BJ (cell line): ENCODE measurements at regions not wholly inside any gene's neighbourhood (a gene's known extent, or its start where the extent isn't known, plus 50 kb on each side); places are given as distances from the start of the nearest gene placed in this dataset.

ENCODE experiments used
- CTCF ChIA-PET: fragments of 350-600 bp; formaldehyde crosslinking; extraction: SDS; loops from one replicate; lab custom pipeline; 2021; ENCODE audit warnings: antibody characterized with exemption, inconsistent platforms; lab: Yijun Ruan, JAX
- POLR2A ChIA-PET: fragments of 300-600 bp; sonication (Branson Sonifier 250); formaldehyde crosslinking; extraction: SDS; loops from one replicate; lab custom pipeline; 2021; ENCODE audit warnings: antibody characterized with exemption; lab: Charles Lee
- DNase-seq: peaks from one replicate; pipeline ENCODE4 v3.0.0-alpha.2; 2011; ENCODE audit warnings: low read depth
- H3K27me3 ChIP-seq: 2 replicates; pipeline ENCODE4 v1.6.0; 2011; ENCODE audit warnings: low read length; ENCODE audit not compliant: control insufficient read depth, insufficient read depth
- H3K36me3 ChIP-seq: 2 replicates; pipeline ENCODE4 v1.5.1; 2011; ENCODE audit warnings: low read length; ENCODE audit not compliant: control insufficient read depth, insufficient read depth
- H3K4me3 ChIP-seq: 2 replicates; pipeline ENCODE4 v1.5.1; 2011; ENCODE audit warnings: low read depth, mild to moderate bottlenecking, control low read depth, low read length
- CTCF ChIP-seq: IDR thresholded peaks from 2 replicates; pipeline ENCODE4 v1.5.1; 2011; ENCODE audit warnings: low read depth, mild to moderate bottlenecking, control low read depth, inconsistent platforms, low read length, moderate library complexity; ENCODE audit not compliant: insufficient read depth

- ChIA-PET CTCF (no interaction called here), POLR2A (no interaction called here)
- TF ChIP-seq CTCF, result no peak
- H3K27me3 ChIP-seq, result no peaks in the 10 kb centered on the region
- no peak for DNase-seq
- no peak overlapping the region for H3K4me3 ChIP-seq
- no peaks in the 10 kb centered on the region for H3K36me3 ChIP-seq
Observed at GRCh38 chr9:119902611-119903010, 533.4 kb upstream of the BRINP1 start.

- Histone ChIP-seq H3K4me3 (no peak overlapping the region), H3K36me3 (no peaks in the 10 kb centered on the region), H3K27me3 (no peaks in the 10 kb centered on the region)
- no peak for TF ChIP-seq CTCF
- DNase-seq, result peak; percentile 31
- POLR2A ChIA-PET, result no interaction called here
- CTCF ChIA-PET, result no interaction called here
Observed at GRCh38 chr9:119898316-119898715, 529.1 kb upstream of the BRINP1 start.

- H3K36me3 ChIP-seq, result no peaks in the 10 kb centered on the region
- H3K27me3 ChIP-seq, result no peaks in the 10 kb centered on the region
- CTCF ChIA-PET, result no interaction called here
- POLR2A ChIA-PET, result no interaction called here
- H3K4me3 ChIP-seq, result no peak overlapping the region
- no peak for DNase-seq
- no peak for TF ChIP-seq CTCF
Observed at GRCh38 chr9:119884438-119884837, 515.2 kb upstream of the BRINP1 start.

- Histone ChIP-seq H3K27me3 (no peaks in the 10 kb centered on the region), H3K36me3 (no peaks in the 10 kb centered on the region), H3K4me3 (no peak overlapping the region)
- no peak for TF ChIP-seq CTCF
- CTCF ChIA-PET, result no interaction called here
- no peak for DNase-seq
- POLR2A ChIA-PET, result no interaction called here
Observed at GRCh38 chr9:119881898-119882297, 512.7 kb upstream of the BRINP1 start.

GRCh38 chr9:119880361-119880760 is 511.1 kb upstream of the BRINP1 start:
- ChIA-PET CTCF (no interaction called here), POLR2A (no interaction called here)
- H3K36me3 ChIP-seq, result no peaks in the 10 kb centered on the region
- DNase-seq, result no peak
- no peaks in the 10 kb centered on the region for H3K27me3 ChIP-seq
- H3K4me3 ChIP-seq, result no peak overlapping the region
- no peak for TF ChIP-seq CTCF
